GDM1 (cell line): ENCODE measurements at regions not wholly inside any gene's neighbourhood (a gene's known extent, or its start where the extent isn't known, plus 50 kb on each side); places are given as distances from the start of the nearest gene placed in this dataset.
A peak's percentile ranks its signal among the peaks of the same experiment; 100 is the strongest.
"Not testable (repeated sequence)": the region's sequence is repeated elsewhere in the genome, so short reads cannot be mapped to it uniquely, and the experiment has no call there.

Experiments used
- DNase-seq: peaks from one replicate; lab custom pipeline; 2025; lab: John Stamatoyannopoulos, UW

DNA sequence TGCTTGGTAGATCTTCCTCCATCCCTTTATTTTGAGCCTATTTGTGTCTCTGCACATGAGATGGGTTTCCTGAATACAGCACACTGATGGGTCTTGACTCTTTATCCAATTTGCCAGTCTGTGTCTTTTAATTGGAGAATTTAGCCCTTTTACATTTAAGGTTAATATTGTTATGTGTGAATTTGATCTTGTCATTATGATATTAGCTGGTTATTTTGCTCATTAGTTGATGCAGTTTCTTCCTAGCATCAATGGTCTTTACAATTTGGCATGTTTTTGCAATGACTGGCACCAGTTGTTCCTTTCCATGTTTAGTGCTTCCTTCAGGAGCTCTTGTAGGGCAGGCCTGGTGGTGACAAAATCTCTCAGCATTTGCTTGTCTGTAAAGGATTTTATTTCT, 72.4 kb downstream of the HNRNPD start:
- DNase-seq: not testable (repeated sequence)

DNA sequence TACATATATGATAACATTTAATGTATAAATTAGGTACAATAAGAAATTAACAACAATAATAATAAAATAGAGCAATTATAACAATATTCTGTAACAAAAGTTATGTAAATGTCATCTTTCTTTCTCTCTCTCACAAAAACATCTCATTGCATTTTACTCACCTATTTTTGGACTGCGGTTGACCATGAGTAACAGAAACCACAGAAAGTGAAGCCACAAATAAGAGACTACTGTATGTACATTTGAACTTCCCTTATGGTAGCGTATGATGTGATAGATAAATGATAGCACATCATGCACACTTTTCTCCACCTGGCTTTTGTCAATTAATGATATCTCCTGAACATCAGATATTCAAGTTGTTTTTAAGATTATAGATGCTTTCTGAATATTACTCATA, 80.5 kb downstream of the HNRNPD start:
- DNase-seq: peak; percentile 26

GRCh38 chr4:82287720-82288119, 86.1 kb downstream of the HNRNPD start:
- DNase-seq: no peak

GRCh38 chr4:82284858-82285805, 88.7 kb downstream of the HNRNPD start:
- peak; percentile 98 for DNase-seq

DNA sequence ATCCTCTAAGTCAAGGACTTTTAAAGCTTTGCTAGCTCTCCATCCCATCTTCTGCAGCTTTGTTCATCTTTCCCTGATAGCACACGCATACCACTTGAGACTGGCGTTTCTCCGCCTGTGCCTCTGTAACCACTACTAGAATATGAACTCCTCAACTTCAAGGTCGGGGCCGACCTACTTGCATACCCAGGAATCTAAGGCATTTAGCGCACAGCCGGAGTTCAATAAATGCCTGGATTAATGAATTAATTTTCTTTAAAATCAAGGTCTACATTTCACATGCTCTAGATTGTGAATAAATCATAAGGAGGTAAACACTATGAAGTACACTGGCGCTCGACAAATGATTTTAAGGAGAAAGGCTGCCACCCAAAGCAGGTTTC, 89.3 kb downstream of the HNRNPD start:
- DNase-seq: no peak

- DNase-seq: no peak
Measured at GRCh38 chr4:82282875-82283274, 90.9 kb downstream of the HNRNPD start.

- not testable (repeated sequence) for DNase-seq
Measured at GRCh38 chr4:82279550-82279949, 94.2 kb downstream of the HNRNPD start.

- DNase-seq: no peak
Measured at GRCh38 chr4:82276332-82276640, 97.5 kb downstream of the HNRNPD start.

DNA sequence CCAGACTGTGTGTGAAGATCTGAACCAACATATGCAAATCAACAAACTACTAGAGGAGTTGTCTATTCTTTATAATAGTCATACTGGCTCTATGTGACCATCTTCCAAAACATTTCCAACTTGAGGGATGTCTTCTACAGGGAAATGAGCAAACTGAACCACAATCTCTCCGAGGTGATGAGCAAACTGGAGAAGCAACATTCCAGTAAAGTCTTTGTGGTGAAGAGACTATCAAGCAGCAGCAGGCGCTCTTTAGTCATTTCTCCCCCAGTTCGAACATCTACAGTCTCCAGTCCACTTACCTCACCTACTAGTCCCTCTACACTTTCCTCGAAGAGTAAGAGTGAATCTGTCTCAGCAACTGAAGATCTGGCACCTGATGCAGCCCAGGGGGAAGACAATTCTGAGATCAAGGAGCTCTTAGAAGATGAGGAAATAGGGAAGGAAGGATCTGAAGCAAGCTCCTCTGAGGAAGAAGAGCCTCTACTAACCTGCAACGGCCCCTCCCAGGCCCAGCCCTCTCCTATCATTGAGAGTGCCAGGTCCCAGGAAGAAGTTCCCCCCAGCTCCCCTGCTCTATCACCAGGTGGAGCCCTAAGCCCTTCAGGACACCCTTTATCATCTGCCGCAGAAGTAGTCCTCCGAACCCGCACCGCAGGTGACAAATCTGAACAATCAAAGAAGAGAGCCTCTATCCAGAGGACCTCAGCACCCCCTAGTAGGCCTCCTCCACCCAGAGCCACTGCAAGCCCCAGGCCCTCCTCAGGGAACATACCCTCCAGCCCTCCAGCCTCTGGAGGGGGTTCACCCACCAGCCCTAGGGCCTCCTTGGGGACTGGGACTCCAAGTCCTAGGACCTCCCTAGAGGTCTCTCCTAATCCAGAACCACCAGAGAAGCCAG, 98.1 kb downstream of the HNRNPD start:
- no peak for DNase-seq

- DNase-seq: not testable (repeated sequence)
Measured at GRCh38 chr4:82274700-82275099, 99.1 kb downstream of the HNRNPD start.

DNA sequence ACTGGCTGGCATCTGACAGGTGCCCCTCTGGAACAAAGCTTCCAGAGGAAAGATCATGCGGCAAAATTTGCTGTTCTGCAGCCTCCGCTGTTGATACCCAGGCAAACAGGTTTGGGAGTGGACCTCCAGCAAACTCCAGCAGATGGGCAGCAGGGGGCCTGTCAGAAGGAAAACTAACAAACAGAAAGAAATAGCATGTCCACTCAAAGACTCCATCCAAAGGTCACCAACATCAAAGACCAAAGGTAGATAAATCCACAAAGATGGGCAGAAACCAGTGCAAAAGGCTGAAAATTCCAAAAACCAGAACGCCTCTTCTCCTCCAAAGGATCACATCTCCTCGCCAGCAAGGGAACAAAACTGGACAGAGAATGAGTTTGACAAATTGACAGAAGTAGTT, 101.3 kb downstream of the HNRNPD start:
- not testable (repeated sequence) for DNase-seq

DNA sequence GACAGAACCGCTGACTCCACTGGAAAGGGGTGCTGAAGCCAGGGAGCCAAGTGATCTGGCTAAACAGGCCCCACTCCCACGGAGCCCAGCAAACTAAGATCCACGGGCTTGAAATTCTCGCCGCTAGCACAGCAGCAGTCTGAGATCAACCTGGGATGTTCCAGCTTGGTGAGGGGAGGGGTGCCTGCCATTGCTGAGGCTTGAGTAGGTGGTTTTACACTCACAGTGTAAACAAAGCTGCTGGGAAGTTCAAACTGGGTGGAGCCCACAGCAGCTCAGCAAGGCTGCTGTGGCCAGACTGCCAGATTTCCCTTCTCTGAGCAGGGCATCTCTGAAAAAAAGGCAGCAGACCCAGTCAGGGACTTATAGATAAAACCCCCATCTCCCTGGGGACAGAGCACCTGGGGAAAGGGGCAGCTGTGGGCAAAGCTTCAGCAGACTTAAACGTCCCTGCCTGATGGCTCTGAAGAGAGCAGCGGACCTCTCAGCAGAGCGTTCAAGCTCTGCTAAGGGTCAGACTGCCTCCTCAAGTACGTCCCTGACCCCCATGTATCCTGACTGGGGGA, 101.8 kb downstream of the HNRNPD start:
- not testable (repeated sequence) for DNase-seq

- no peak for DNase-seq
Measured at GRCh38 chr4:82268826-82269193, 105.0 kb downstream of the HNRNPD start.

GRCh38 chr4:82268050-82268825, 105.6 kb downstream of the HNRNPD start:
- peak; percentile 37 for DNase-seq

- no peak for DNase-seq
Measured at GRCh38 chr4:82267506-82267905, 106.3 kb downstream of the HNRNPD start.

- DNase-seq: no peak
Measured at GRCh38 chr4:82266345-82266744, 107.4 kb downstream of the HNRNPD start.

GRCh38 chr4:82261084-82261483, 112.7 kb downstream of the HNRNPD start:
- no peak for DNase-seq

GRCh38 chr4:82260632-82261031, 113.2 kb downstream of the HNRNPD start:
- DNase-seq: no peak

DNA sequence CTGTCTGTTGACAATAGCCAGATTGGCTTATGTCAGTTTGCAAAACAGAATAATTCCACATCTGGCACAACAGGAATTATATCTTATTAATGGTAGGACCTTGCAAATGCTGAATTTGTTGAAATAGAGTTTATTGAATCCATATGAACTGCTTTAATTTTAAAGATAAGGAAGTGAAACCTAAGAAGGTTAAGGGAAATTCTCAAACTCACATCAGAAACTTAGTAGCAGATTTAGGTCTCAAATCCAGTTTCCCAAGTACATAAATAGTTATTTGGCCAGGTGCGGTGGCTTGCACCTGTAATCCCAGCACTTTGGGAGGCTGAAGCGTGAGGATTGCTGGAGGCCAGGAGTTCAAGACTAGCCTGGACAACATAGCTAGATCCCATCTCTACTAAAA, 117.1 kb downstream of the HNRNPD start:
- no peak for DNase-seq

DNA sequence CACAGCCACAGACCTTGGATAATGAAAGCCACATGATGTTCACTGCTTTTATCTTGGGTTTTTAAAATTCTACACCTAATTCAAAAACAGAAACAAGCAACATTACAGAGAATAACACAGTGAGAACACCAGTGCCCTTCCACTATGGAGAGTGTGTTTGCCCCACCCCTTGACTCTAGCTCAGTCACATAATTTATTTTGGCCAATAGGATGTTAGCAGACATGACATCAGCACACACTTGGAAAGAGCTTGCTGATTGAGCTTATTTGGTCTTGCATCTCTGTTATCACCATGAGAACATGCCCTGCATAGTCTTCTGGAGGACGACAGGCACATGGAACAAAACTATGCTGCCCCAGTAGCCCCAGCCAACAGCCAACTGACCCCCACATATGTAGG, 118.1 kb downstream of the HNRNPD start:
- DNase-seq: no peak

DNA sequence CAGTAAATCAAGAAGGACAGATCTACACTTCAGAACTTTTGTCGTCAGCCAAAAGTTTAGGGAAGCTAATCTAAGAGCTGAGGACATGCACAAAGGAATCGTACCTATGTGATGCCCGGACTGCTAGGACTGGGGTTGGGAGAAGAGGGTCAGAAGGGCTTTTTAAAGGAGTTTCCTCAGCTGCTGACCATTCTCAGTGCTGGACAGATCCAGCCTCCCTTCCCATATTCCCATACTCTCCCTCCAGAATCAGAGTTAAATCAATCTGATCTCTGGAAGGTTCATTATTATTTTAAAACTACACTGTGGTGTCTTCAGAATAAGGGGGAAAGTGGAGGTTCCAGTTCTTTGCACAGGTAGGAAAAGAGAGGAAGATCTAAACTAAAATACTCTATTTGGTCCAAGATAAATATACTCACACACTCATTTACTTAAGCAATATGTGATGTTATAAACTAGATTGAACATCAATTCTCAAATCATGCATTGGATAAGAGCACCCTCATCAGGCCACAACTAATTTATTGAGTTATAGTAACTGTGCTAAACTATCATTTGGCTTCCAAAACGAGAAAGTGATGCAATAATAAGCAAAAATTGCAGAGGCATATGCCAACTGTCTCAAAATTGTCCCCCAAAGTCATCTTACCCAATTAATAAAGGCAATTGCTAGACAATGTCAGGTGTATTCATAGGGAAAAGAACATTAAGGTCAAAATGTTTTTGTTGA, 124.7 kb downstream of the HNRNPD start:
- DNase-seq: no peak
